Head of caudate nucleus (tissue), 42 donors: ENCODE measurements at regions not wholly inside any gene's neighbourhood (a gene's known extent, or its start where the extent isn't known, plus 50 kb on each side); places are given as distances from the start of the nearest gene placed in this dataset.
"Not testable (repeated sequence)": the region's sequence is repeated elsewhere in the genome, so short reads cannot be mapped to it uniquely, and the experiment has no call there.

Source experiments
- DNase-seq, 42 donors: peaks; one replicate each; pipeline versions ENCODE4 v3.0.0 to v3.0.0-alpha.2; 2020 to 2021; ENCODE audit warnings: mixed read lengths in 7 of 42
- intact Hi-C: fragments of 100-400 bp; cut with DNase I; formaldehyde crosslinking; loops from one replicate; pipeline ENCODE4 v1.15.0; 2022

DNA sequence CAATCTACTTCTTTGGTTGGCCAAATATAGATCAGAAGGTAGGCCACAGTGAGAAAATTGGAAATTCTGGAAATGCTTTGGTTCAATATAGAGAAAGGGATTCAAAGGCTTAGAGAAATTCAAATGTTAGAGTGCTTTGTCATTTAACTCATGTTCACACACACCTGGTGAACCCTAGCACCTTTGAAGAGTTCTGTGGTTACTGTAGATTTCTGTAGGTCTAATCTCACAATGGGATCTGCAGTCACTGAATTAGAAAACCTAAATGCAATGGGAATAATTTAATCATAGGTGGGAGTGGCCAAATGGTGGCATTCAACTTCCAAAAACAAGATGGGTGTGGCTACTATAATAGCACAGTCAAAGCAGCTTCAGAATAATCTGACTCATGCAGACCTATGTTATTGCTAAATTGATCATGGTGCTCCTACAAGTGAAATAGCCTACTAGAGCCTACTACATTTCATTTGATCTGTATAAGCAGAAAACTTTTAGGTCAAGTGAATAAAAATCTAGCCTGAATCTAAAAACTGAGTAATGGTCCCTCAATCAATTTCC, 1152.9 kb downstream of the PCDH9 start:
- intact Hi-C loops: no loop called here
- DNase-seq: no peak

DNA sequence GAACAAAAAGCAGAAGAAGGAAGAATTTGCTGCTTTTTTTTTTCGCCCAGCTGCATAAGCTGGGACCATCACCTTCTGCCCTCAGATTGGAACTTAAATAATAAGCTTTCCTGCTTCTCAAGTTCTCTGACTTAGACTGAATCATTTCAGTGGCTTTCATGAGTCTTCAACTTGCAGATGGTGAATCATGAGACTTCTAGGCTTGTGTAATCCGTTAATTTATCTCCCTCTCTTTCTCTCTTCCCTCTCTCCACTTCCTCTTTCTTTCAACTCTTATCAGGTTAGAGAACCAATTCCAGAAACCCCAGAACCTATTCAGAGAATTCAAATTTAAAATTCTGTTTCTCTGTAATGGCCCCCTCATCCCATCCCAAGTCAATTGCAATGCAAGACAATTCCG, 1153.7 kb downstream of the PCDH9 start:
- no peak for DNase-seq
- intact Hi-C loops: no loop called here

- DNase-seq: no peak
- intact Hi-C loops: no loop called here
Observed at GRCh38 chr13:66074018-66074615, 1156.0 kb downstream of the PCDH9 start.

DNA sequence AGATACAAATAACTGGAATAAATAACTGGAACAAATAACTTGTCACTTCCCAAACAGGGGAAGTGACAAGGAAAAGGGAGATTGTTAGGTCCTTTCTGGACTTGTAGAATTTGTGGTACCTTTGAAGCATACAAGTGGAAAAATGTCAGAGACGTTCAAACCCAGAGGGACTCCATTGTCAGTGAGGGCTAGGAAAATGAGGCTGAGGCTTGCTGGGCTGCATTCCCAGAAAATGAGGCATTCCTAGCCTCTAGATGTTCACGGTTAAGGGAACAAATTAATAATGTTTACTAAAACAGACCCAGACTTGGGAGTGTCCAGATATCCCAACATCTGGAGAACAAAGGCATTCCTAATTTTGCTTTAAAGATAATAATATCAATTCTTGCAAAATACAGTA, 1158.0 kb downstream of the PCDH9 start:
- DNase-seq, intact Hi-C loops: not testable (repeated sequence)

DNA sequence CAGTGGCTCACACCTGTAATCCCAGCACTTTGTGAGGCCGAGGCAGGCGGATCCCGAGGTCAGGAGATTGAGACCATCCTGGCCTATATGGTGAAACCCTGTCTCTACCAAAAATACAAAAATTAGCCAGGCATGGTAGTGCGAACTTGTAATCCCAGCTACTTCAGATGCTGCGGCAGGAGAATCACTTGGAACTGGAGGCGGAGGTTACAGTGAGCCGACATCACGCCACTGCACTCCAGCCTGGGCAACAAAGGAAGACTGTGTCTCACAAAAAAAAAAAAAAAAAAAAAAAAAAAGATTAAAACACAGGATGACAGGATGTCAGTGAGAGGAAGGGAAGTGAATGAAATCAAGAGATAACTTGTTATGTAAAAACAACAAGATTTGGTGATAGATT, 1158.5 kb downstream of the PCDH9 start:
- intact Hi-C loops: no loop called here
- DNase-seq: peak in 4 of 42 donors; percentile 2 to 36 (median 12)

DNA sequence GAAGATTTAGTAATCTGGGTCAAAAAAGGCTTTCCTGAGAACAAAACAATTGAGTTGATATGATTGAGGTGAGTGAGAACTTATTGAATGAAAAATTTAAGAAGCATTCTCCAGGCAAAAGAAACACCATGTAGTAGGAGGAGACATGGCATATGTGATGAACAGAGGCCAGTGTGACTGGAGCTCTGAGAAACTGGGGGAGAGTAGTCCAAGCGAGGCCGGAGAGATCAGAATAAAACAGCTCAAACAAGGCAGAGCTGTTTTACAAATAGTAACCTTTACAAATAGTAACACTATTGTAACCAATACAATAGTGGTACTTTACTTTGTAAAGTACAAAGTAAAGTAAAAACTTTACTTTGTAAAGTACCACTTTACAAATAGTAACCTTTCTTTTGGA, 1159.1 kb downstream of the PCDH9 start:
- DNase-seq: no peak
- intact Hi-C loops: no loop called here

DNA sequence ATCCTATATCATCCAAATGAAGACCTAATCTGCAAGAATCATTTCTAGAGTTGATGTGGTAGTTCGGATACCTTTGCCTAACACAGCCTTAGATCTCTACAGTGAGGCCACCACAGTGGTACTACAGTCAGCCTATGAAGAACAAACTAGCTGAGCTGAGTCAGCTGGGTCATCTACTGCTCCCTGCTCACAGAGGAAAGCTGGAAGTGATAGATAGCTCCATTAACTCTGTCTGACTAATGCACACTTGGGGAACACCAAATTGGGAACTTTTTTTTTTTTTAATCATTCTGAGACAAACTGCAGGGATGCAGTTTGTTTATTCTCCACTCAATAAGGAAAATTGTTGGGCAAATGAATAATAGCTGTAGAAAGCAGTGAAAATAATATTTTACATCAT, 1160.6 kb downstream of the PCDH9 start:
- no peak for DNase-seq
- intact Hi-C loops: no loop called here

GRCh38 chr13:66068683-66069082, 1161.5 kb downstream of the PCDH9 start:
- DNase-seq: no peak
- intact Hi-C loops: no loop called here

DNA sequence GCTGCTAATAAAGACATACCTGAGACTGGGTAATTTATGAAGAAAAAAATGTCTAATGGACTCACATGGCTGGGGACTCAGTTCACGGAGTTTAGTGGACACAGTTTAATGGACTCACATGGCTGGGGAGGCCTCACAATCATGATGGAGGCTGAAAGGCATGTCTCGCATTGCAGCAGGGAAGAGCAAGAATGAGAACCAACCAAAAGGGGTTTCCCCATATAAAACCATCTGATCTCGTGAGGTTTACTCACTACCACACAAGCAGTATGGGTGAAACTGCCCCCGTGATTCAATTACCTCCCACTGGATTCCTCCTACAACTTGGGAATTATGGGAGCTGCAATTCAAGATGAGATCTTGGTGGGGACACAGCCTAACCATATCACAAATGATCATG, 1181.2 kb downstream of the PCDH9 start:
- intact Hi-C loops: no loop called here
- no peak for DNase-seq

GRCh38 chr13:66040506-66040905, 1189.6 kb downstream of the PCDH9 start:
- no peak for DNase-seq
- intact Hi-C loops: no loop called here

GRCh38 chr13:66037096-66037495, 1193.0 kb downstream of the PCDH9 start:
- intact Hi-C loops: no loop called here
- no peak for DNase-seq

GRCh38 chr13:66036636-66037035, 1193.5 kb downstream of the PCDH9 start:
- intact Hi-C loops: no loop called here
- no peak for DNase-seq

DNA sequence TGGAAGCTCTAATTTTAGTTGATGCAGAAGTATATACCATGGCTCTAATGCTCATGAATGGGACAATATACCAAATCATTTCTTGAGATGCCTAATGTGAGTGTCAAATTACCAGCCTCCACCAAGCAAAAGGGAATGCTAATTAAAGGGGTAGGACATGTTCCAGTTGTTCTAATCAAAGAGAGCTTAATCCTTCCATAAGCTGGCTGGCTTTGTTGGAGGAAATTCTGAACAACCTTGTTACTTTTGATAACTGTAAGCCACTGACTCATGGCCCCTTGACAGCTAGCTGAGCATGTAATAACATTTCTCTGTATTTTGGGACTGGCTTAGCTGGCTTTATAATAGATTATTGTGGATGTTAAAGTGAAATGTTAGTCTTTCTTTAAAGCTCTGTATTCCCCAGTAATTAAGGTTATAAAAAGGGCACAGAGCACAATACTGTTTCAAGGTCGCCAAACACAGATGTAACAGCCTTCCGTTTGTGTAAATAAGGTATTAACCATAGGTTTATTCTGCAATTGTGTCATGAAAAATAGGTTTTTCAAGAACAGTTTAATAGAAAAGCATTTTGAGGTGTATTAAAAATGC, 1194.0 kb downstream of the PCDH9 start:
- intact Hi-C loops: no loop called here
- no peak for DNase-seq

GRCh38 chr13:66033924-66034323, 1196.2 kb downstream of the PCDH9 start:
- no peak for DNase-seq
- intact Hi-C loops: no loop called here

DNA sequence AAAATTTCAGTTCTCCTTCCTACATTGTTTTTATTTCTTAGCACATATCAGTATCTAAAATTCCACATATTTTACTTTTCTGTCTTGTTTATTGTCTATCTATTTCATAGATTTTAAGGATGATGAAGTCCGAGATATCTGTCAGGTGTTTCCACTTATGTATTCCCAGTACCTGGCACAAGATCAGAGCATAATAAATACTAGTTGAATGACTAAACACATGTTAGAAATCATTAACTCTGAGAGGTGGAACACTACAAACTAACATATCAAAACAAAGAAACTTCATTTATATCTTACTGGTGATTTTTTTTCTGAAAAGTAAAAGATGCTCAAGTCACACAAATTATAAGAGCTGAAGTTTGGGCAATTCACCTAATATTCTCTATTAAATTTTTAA, 1208.3 kb downstream of the PCDH9 start:
- no peak for DNase-seq
- intact Hi-C loops: no loop called here

DNA sequence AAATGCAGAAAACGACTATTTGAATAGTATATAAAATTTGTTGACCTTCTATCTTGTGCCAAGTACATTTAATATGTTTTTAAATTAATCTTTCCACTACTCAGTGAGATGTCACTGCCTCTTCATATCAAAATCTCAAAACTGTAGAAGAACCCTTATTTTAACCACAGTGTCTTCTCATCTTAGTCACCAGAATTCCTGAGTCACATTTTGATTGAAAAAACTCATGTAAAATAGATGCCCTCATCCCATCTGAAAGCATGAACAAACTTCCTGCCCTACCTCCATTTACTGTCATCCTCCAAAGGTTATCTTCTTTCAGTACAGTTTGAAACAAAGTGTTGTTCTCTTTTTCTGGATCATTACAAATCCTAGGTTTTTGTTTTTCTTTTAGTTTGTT, 1215.4 kb downstream of the PCDH9 start:
- no peak for DNase-seq
- intact Hi-C loops: no loop called here

GRCh38 chr13:66009241-66009640, 1220.9 kb downstream of the PCDH9 start:
- intact Hi-C loops: no loop called here
- DNase-seq: no peak

- intact Hi-C loops: no loop called here
- no peak for DNase-seq
Observed at GRCh38 chr13:66003558-66003957, 1226.6 kb downstream of the PCDH9 start.

GRCh38 chr13:66001140-66001539, 1229.0 kb downstream of the PCDH9 start:
- no peak for DNase-seq
- intact Hi-C loops: no loop called here

DNA sequence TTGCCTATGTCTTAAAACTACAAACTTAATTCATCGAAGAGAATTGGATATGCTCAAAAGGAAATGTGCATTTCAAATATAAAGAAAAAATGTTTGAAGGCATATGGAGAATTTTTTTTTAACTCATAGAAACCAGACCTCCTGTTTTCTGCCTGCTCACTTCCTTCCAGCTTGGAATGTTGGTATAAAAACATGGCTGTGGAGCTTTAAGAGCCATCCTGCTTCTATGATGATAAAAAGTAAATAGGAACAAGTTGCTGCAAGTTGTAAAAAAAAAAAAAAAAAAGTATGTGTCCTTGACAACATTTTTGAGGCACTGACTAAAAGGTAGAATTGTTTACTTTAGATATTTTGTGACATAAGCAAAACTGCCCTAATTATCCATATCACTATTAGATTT, 1230.7 kb downstream of the PCDH9 start:
- no peak for DNase-seq
- intact Hi-C loops: no loop called here

GRCh38 chr13:65990684-65991083, 1239.5 kb downstream of the PCDH9 start:
- intact Hi-C loops: no loop called here
- no peak for DNase-seq
